ENCODE measurements at regions not wholly inside any gene's neighbourhood (a gene's known extent, or its start where the extent isn't known, plus 50 kb on each side); places are given as distances from the start of the nearest gene placed in this dataset.

DNA sequence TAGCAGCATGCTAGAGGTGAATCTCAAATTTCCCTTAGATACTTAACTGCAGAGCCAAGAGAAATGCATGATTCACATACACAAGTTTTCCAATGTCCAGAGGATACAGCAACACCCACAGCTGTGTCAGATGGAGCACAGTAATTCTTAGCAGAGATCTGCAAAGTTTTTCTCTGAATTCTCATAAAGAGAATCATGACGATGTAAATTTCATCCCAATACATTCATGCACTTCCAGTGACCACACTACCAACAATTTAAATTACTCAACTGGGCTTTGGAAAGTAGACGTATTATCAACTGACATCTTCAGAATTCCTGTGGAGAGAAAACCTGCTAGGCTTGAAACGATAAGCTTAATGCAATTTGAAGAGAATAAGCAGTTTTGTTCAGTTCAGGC lies 378.8 kb upstream of the TLE4 start:
- Histone ChIP-seq H3K4me3 (ENCODE audit: insufficient read depth, low read depth, low read length) (no peak overlapping the region), H3K9ac (ENCODE audit: low read length) (no peak overlapping the region), H3K9me3 (ENCODE audit: insufficient read depth, low read depth, low read length) (no peaks in the 10 kb centered on the region), H4K20me1 (ENCODE audit: insufficient read depth, low read length) (no peaks in the 10 kb centered on the region), H2AFZ (ENCODE audit: low read depth, low read length) (no peak overlapping the region), H3K4me1 (ENCODE audit: insufficient read depth, low read length) (peaks cover 15% of the 10 kb centered on the region), H3K79me2 (ENCODE audit: insufficient read depth, low read length) (no peaks in the 10 kb centered on the region), H3K27ac (ENCODE audit: low read depth, low read length) (no peak overlapping the region), H3K4me2 (ENCODE audit: low read length) (no peak overlapping the region), H3K36me3 (ENCODE audit: insufficient read depth, low read length) (no peaks in the 10 kb centered on the region), H3K27me3 (ENCODE audit: insufficient read depth, low read length) (no peaks in the 10 kb centered on the region)
- H3K4me3 Mint-ChIP-seq (ENCODE audit: unreplicated experiment), result no peak overlapping the region
- TF ChIP-seq CTCF (IDR thresholded peaks at IDR 0.05; ENCODE audit: insufficient read depth, low read depth, low read length) (no peak), EZH2 (IDR thresholded peaks at IDR 0.05; ENCODE audit: insufficient read depth, low read length) (no peak)
- no peak overlapping the region for H3K27ac Mint-ChIP-seq (ENCODE audit: unreplicated experiment)
- FAIRE-seq, result peak; percentile 71
- H3K4me1 Mint-ChIP-seq (ENCODE audit: low read depth, unreplicated experiment), result no peaks in the 10 kb centered on the region
- no peaks in the 10 kb centered on the region for H3K9me3 Mint-ChIP-seq (ENCODE audit: unreplicated experiment)
- DNase-seq (ENCODE audit: low read depth), result peak; percentile 97
- no peaks in the 10 kb centered on the region for H3K36me3 Mint-ChIP-seq (ENCODE audit: low read depth, unreplicated experiment)
- H3K27me3 Mint-ChIP-seq (ENCODE audit: low read depth, unreplicated experiment), result peaks cover 2% of the 10 kb centered on the region

GRCh38 chr9:79193501-79194223 lies 378.1 kb upstream of the TLE4 start:
- Histone ChIP-seq H3K27me3 (ENCODE audit: insufficient read depth, low read length) (no peaks in the 10 kb centered on the region), H3K79me2 (ENCODE audit: insufficient read depth, low read length) (no peaks in the 10 kb centered on the region), H3K4me1 (ENCODE audit: insufficient read depth, low read length) (peaks cover 15% of the 10 kb centered on the region), H3K27ac (ENCODE audit: low read depth, low read length) (no peak overlapping the region), H3K9me3 (ENCODE audit: insufficient read depth, low read depth, low read length) (no peaks in the 10 kb centered on the region), H3K4me3 (ENCODE audit: insufficient read depth, low read depth, low read length) (no peak overlapping the region), H3K9ac (ENCODE audit: low read length) (no peak overlapping the region), H3K36me3 (ENCODE audit: insufficient read depth, low read length) (no peaks in the 10 kb centered on the region), H3K4me2 (ENCODE audit: low read length) (no peak overlapping the region), H2AFZ (ENCODE audit: low read depth, low read length) (no peak overlapping the region), H4K20me1 (ENCODE audit: insufficient read depth, low read length) (no peaks in the 10 kb centered on the region)
- Mint-ChIP-seq H3K27me3 (ENCODE audit: low read depth, unreplicated experiment) (peaks cover 2% of the 10 kb centered on the region), H3K4me1 (ENCODE audit: low read depth, unreplicated experiment) (no peaks in the 10 kb centered on the region), H3K4me3 (ENCODE audit: unreplicated experiment) (no peak overlapping the region), H3K27ac (ENCODE audit: unreplicated experiment) (no peak overlapping the region), H3K36me3 (ENCODE audit: low read depth, unreplicated experiment) (no peaks in the 10 kb centered on the region), H3K9me3 (ENCODE audit: unreplicated experiment) (no peaks in the 10 kb centered on the region)
- no peak for FAIRE-seq
- TF ChIP-seq CTCF (IDR thresholded peaks at IDR 0.05; ENCODE audit: insufficient read depth, low read depth, low read length) (no peak), EZH2 (IDR thresholded peaks at IDR 0.05; ENCODE audit: insufficient read depth, low read length) (no peak)
- DNase-seq (ENCODE audit: low read depth), result no peak

- H3K4me1 ChIP-seq (ENCODE audit: insufficient read depth, low read length), result no peaks in the 10 kb centered on the region
- H4K20me1 ChIP-seq (ENCODE audit: insufficient read depth, low read length), result no peaks in the 10 kb centered on the region
- DNase-seq (ENCODE audit: low read depth) (peak; percentile 89), FAIRE-seq (no peak)
- no peak overlapping the region for H3K4me3 ChIP-seq (ENCODE audit: insufficient read depth, low read depth, low read length)
- Mint-ChIP-seq H3K36me3 (ENCODE audit: low read depth, unreplicated experiment) (no peaks in the 10 kb centered on the region), H3K4me1 (ENCODE audit: low read depth, unreplicated experiment) (no peaks in the 10 kb centered on the region), H3K27ac (ENCODE audit: unreplicated experiment) (no peak overlapping the region), H3K27me3 (ENCODE audit: low read depth, unreplicated experiment) (peaks cover 2% of the 10 kb centered on the region), H3K4me3 (ENCODE audit: unreplicated experiment) (no peak overlapping the region), H3K9me3 (ENCODE audit: unreplicated experiment) (no peaks in the 10 kb centered on the region)
- H3K36me3 ChIP-seq (ENCODE audit: insufficient read depth, low read length), result no peaks in the 10 kb centered on the region
- H3K79me2 ChIP-seq (ENCODE audit: insufficient read depth, low read length), result no peaks in the 10 kb centered on the region
- no peak overlapping the region for H3K4me2 ChIP-seq (ENCODE audit: low read length)
- TF ChIP-seq EZH2 (IDR thresholded peaks at IDR 0.05; ENCODE audit: insufficient read depth, low read length) (no peak), CTCF (IDR thresholded peaks at IDR 0.05; ENCODE audit: insufficient read depth, low read depth, low read length) (no peak)
- H3K27ac ChIP-seq (ENCODE audit: low read depth, low read length), result no peak overlapping the region
- no peak overlapping the region for H3K9ac ChIP-seq (ENCODE audit: low read length)
- no peaks in the 10 kb centered on the region for H3K9me3 ChIP-seq (ENCODE audit: insufficient read depth, low read depth, low read length)
- no peaks in the 10 kb centered on the region for H3K27me3 ChIP-seq (ENCODE audit: insufficient read depth, low read length)
- H2AFZ ChIP-seq (ENCODE audit: low read depth, low read length), result no peak overlapping the region
Measured at GRCh38 chr9:79195879-79196278, 375.9 kb upstream of the TLE4 start.

Data from astrocyte (in vitro differentiated cells and primary cell).